Lung (tissue), 11 donors: ENCODE measurements at regions not wholly inside any gene's neighbourhood (a gene's known extent, or its start where the extent isn't known, plus 50 kb on each side); places are given as distances from the start of the nearest gene placed in this dataset.

ENCODE experiments used
- ATAC-seq: fragments of 200-7000 bp; cut with Tn5 transposase; one replicate; pipeline ENCODE4 v1.9.1; 2020; ENCODE audit warnings: moderate number of reproducible peaks; ENCODE audit not compliant: insufficient read depth, low FRiP score
- DNase-seq, 3 donors: peaks; one replicate each; pipeline ENCODE4 v3.0.0-alpha.2; 2013 to 2017
- H3K27ac ChIP-seq, 2 donors: one replicate each; pipeline ENCODE4 v1.5.1; 2013; ENCODE audit warnings: mild to moderate bottlenecking in 2 of 2, moderate library complexity in 2 of 2, control low read depth in 1 of 2, inconsistent platforms in 1 of 2, low read depth in 1 of 2, low read length in 1 of 2
- H3K27me3 ChIP-seq, 3 donors: one replicate each; pipeline ENCODE4 v1.5.1; 2013; ENCODE audit warnings: low read length in 2 of 3; ENCODE audit not compliant: control insufficient read depth in 3 of 3, insufficient read depth in 3 of 3
- H3K36me3 ChIP-seq, 4 donors: one replicate each; pipeline ENCODE4 v1.5.1; 2013; ENCODE audit warnings: low read length in 4 of 4, mild to moderate bottlenecking in 1 of 4, moderate library complexity in 1 of 4; ENCODE audit not compliant: control insufficient read depth in 4 of 4, insufficient read depth in 4 of 4
- H3K4me1 ChIP-seq, 5 donors: one replicate each; pipeline ENCODE4 v1.5.1; 2013; ENCODE audit warnings: low read length in 5 of 5, mild to moderate bottlenecking in 2 of 5, moderate library complexity in 1 of 5; ENCODE audit not compliant: control insufficient read depth in 5 of 5, insufficient read depth in 5 of 5
- H3K4me3 ChIP-seq: one replicate; pipeline ENCODE4 v1.5.1; 2013; ENCODE audit warnings: mild to moderate bottlenecking, control low read depth, moderate library complexity
- H3K9ac ChIP-seq, 2 donors: one replicate each; pipeline ENCODE4 v1.5.1; 2013; ENCODE audit warnings: low read length in 2 of 2, control low read depth in 1 of 2; ENCODE audit not compliant: insufficient read depth in 1 of 2
- H3K9me3 ChIP-seq, 4 donors: one replicate each; pipeline ENCODE4 v1.5.1; 2013; ENCODE audit warnings: low read length in 3 of 4, mild to moderate bottlenecking in 1 of 4, moderate library complexity in 1 of 4; ENCODE audit not compliant: control insufficient read depth in 4 of 4, insufficient read depth in 3 of 4
- CTCF ChIP-seq: IDR thresholded peaks from 2 replicates; pipeline ENCODE4 v1.5.1; 2012; ENCODE audit warnings: mild to moderate bottlenecking; ENCODE audit errors: control extremely low read depth, extremely low read depth
- WGBS, 2 donors: extraction: QIAGEN DNeasy Blood & Tissue Kit; methylation state at CpG; one replicate each; pipeline ENCODE4 v1.1.7; 2013; 5-methylcytosine and 5-hydroxymethylcytosine counted together
- donor health status: control.
- donor health status: control.
- donor health status: Bipolar disorder and iron deficiency.
- donor health status: healthy.
- donor health status: DM: yes; HTN: yes; CAD: no.

- ATAC-seq (no peak), DNase-seq (no peak)
- Histone ChIP-seq H3K4me3 (no peak overlapping the region), H3K27ac (no peak overlapping the region), H3K4me1 (no peaks in the 10 kb centered on the region), H3K36me3 (no peaks in the 10 kb centered on the region), H3K9ac (no peak overlapping the region), H3K27me3 (peaks cover 0 to 5% (median 3%) of the 10 kb centered on the region in 3 donors), H3K9me3 (no peaks in the 10 kb centered on the region)
- no peak for TF ChIP-seq CTCF
- WGBS, 2 donors, result 90 to 92% methylated on average over 3 of the region's 3 CpGs
These were observed 280.2 kb downstream of the BUD13 start for GRCh38 chr11:116492600-116492999.

GRCh38 chr11:116488836-116489389, 283.9 kb downstream of the BUD13 start:
- H3K9me3 ChIP-seq, result no peaks in the 10 kb centered on the region
- H3K27me3 ChIP-seq, result peaks cover 0 to 5% (median 3%) of the 10 kb centered on the region in 3 donors
- TF ChIP-seq CTCF, result no peak
- H3K4me1 ChIP-seq, result no peaks in the 10 kb centered on the region
- no peak overlapping the region for H3K4me3 ChIP-seq
- no peak overlapping the region for H3K9ac ChIP-seq
- ATAC-seq, result no peak
- 65 to 73% methylated on average over 11 of the region's 11 CpGs for WGBS, 2 donors
- DNase-seq, result no peak
- H3K36me3 ChIP-seq, result no peaks in the 10 kb centered on the region
- H3K27ac ChIP-seq, result no peak overlapping the region

- no peak overlapping the region for H3K4me3 ChIP-seq
- no peaks in the 10 kb centered on the region for H3K36me3 ChIP-seq
- WGBS, 2 donors, result 84 to 91% methylated on average over 4 of the region's 4 CpGs
- peaks cover 0 to 5% (median 5%) of the 10 kb centered on the region in 3 donors for H3K27me3 ChIP-seq
- no peaks in the 10 kb centered on the region for H3K4me1 ChIP-seq
- no peak overlapping the region for H3K9ac ChIP-seq
- H3K9me3 ChIP-seq, result no peaks in the 10 kb centered on the region
- ATAC-seq, result no peak
- no peak overlapping the region for H3K27ac ChIP-seq
- DNase-seq, result no peak
- TF ChIP-seq CTCF, result no peak
These were observed 287.4 kb downstream of the BUD13 start for GRCh38 chr11:116485425-116485824.

GRCh38 chr11:116482716-116483115, 290.1 kb downstream of the BUD13 start:
- H3K27me3 ChIP-seq, result peaks cover 0 to 2% (median 0%) of the 10 kb centered on the region in 3 donors
- no peak overlapping the region for H3K9ac ChIP-seq
- ATAC-seq, result no peak
- H3K4me3 ChIP-seq, result no peak overlapping the region
- H3K27ac ChIP-seq, result no peak overlapping the region
- H3K4me1 ChIP-seq, result no peaks in the 10 kb centered on the region
- DNase-seq, result no peak
- 81 to 86% methylated on average over 4 of the region's 4 CpGs for WGBS, 2 donors
- H3K9me3 ChIP-seq, result no peaks in the 10 kb centered on the region
- H3K36me3 ChIP-seq, result no peaks in the 10 kb centered on the region
- no peak for TF ChIP-seq CTCF
